ENCODE measurements at regions not wholly inside any gene's neighbourhood (a gene's known extent, or its start where the extent isn't known, plus 50 kb on each side); places are given as distances from the start of the nearest gene placed in this dataset.

DNA sequence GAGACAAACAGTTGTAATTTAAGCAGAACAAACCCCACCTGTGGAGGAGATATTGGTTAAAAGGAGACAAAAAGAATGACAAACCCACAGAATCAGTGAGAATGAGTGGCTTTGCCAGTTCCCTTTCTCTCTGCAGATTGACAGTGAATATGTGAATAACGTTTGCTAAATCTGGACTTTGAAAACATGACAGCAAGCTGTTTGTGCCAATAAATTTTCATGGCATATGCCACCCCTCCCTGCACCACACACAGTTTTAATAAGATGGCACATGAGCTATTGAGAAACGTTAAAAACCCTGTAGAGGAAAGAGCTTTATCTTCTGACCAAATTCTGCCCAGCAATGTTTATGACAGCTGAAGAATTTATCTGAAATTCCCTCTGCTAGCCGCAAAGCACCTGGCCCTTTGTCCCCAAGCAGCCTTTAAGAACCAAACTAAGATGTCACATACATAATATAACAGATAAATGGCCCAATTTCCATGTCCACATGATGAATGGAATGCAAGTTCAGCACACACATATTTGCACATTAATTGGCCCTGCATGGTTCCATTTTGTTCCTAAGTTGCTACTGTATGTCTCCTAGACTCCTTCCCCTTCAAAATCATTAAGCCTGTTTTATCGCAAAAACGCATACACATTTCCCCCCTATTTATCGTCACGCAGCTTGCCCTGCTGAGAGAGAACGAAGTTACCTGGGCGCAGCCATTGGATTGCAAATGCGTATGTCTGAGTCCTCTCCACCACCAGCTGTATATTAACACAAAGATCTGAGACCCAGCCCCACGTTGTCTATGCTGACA lies 773.5 kb upstream of the EEF2KMT start:
- TF ChIP-seq, protein P1, sequence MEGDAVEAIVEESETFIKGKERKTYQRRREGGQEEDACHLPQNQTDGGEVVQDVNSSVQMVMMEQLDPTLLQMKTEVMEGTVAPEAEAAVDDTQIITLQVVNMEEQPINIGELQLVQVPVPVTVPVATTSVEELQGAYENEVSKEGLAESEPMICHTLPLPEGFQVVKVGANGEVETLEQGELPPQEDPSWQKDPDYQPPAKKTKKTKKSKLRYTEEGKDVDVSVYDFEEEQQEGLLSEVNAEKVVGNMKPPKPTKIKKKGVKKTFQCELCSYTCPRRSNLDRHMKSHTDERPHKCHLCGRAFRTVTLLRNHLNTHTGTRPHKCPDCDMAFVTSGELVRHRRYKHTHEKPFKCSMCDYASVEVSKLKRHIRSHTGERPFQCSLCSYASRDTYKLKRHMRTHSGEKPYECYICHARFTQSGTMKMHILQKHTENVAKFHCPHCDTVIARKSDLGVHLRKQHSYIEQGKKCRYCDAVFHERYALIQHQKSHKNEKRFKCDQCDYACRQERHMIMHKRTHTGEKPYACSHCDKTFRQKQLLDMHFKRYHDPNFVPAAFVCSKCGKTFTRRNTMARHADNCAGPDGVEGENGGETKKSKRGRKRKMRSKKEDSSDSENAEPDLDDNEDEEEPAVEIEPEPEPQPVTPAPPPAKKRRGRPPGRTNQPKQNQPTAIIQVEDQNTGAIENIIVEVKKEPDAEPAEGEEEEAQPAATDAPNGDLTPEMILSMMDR (conservative IDR thresholded peaks at IDR 0.05; ENCODE audit: low read length), result no peak
- TF ChIP-seq EZH2phosphoT487 (IDR thresholded peaks at IDR 0.05; ENCODE audit: borderline replicate concordance, low read depth, low read length), result no peak
